GM12878 (cell line): ENCODE measurements at regions not wholly inside any gene's neighbourhood (a gene's known extent, or its start where the extent isn't known, plus 50 kb on each side); places are given as distances from the start of the nearest gene placed in this dataset.

Experiments used
- ATAC-seq: fragments of 200-7000 bp; cut with Tn5 transposase; 3 replicates; pipeline ENCODE4 v1.9.1; 2020; ENCODE audit warnings: mild to moderate bottlenecking, moderate library complexity
- BruUV-seq: library from RNA; stranded (reverse); fragments of 400-500 nt; replicated peaks from 2 replicates; lab custom pipeline; 2021; lab: Mats Ljungman, UMichigan
- CTCF ChIA-PET: fragments of 300-600 bp; sonication (Branson Sonifier 250); formaldehyde crosslinking; extraction: SDS; loops from one replicate; lab custom pipeline; 2021; ENCODE audit warnings: inconsistent platforms; lab: Yijun Ruan, JAX
- POLR2A ChIA-PET: fragments of 350-600 bp; formaldehyde crosslinking; extraction: SDS; loops from one replicate; lab custom pipeline; 2021; ENCODE audit warnings: inconsistent platforms; lab: Charles Lee
- RAD21 ChIA-PET: fragments of 300-600 bp; sonication (Branson Sonifier 250); formaldehyde crosslinking; loops from one replicate; lab custom pipeline; 2023; ENCODE audit warnings: antibody characterized with exemption; ENCODE audit not compliant: unreplicated experiment; lab: Charles Lee
- SMC1A ChIA-PET: fragments of 300-600 bp; sonication (Branson Sonifier 250); formaldehyde crosslinking; loops from one replicate; lab custom pipeline; 2023; ENCODE audit not compliant: unreplicated experiment, uncharacterized antibody; lab: Charles Lee
- DNase-seq: peaks from one replicate; pipeline ENCODE4 v3.0.0-alpha.2; 2011; ENCODE audit warnings: low read depth, low spot score
- FAIRE-seq: peaks from 3 replicates; lab custom pipeline; 2011; peaks lifted over from hg19 to GRCh38; lab: Jason Lieb, UNC
- H2AFZ ChIP-seq: 2 replicates; pipeline ENCODE4 v1.6.0; 2011; ENCODE audit warnings: low read depth, low read length, control low read depth; ENCODE audit not compliant: control insufficient read depth
- H3K27ac ChIP-seq: 2 replicates; pipeline ENCODE4 v1.5.1; 2011; ENCODE audit warnings: control low read depth; ENCODE audit not compliant: control insufficient read depth, insufficient read depth
- H3K27me3 ChIP-seq, 2 experiments: replicated peaks in 1 of 2; 2 replicates each; pipeline versions ENCODE4 v1.6.0 to v1.6.1; 2011; ENCODE audit warnings: low read length in 1 of 2; ENCODE audit not compliant: control insufficient read depth in 2 of 2, insufficient read depth in 2 of 2
- H3K36me3 ChIP-seq, 2 experiments: 2 replicates each; pipeline ENCODE4 v1.5.1; 2011; ENCODE audit warnings: low read length in 1 of 2; ENCODE audit not compliant: control insufficient read depth in 2 of 2, insufficient read depth in 2 of 2
- H3K4me1 ChIP-seq: 2 replicates; pipeline ENCODE4 v1.6.1; 2011; ENCODE audit warnings: mild to moderate bottlenecking, low read length, moderate library complexity, mixed read lengths; ENCODE audit not compliant: control insufficient read depth, insufficient read depth
- H3K4me2 ChIP-seq: 2 replicates; pipeline ENCODE4 v1.6.0; 2011; ENCODE audit warnings: control low read depth; ENCODE audit not compliant: control insufficient read depth, insufficient read depth
- H3K4me3 ChIP-seq: fragments of 200-600 bp; sonication (generic); 2 replicates; pipeline ENCODE4 v1.5.1; 2016
- H3K79me2 ChIP-seq: 2 replicates; pipeline ENCODE4 v1.6.0; 2011; ENCODE audit warnings: low read length; ENCODE audit not compliant: control insufficient read depth, insufficient read depth
- H3K9ac ChIP-seq: 2 replicates; pipeline ENCODE4 v1.8.0; 2011; ENCODE audit warnings: low read length, control low read depth, mixed read lengths; ENCODE audit not compliant: control insufficient read depth, insufficient read depth
- H3K9me3 ChIP-seq: replicated peaks from 3 replicates; pipeline ENCODE4 v1.5.1; 2011; ENCODE audit warnings: mild to moderate bottlenecking, low read length; ENCODE audit not compliant: control insufficient read depth, insufficient read depth
- H4K20me1 ChIP-seq: 2 replicates; pipeline ENCODE4 v1.6.0; 2011; ENCODE audit not compliant: control insufficient read depth, insufficient read depth
- ATF3 ChIP-seq: IDR thresholded peaks from 2 replicates; pipeline ENCODE4 v1.6.1; 2011; ENCODE audit warnings: low read depth, mild to moderate bottlenecking, low read length, moderate library complexity, borderline replicate concordance; ENCODE audit errors: extremely low read depth
- IKZF2 ChIP-seq, 2 experiments: fragments of 450-650 bp; IDR thresholded peaks; 2 replicates each; pipeline ENCODE4 v1.6.1; 2017; ENCODE audit warnings: mild to moderate bottlenecking in 2 of 2, moderate library complexity in 2 of 2
- IRF4 ChIP-seq: IDR thresholded peaks from 2 replicates; pipeline ENCODE4 v1.6.1; 2011; ENCODE audit warnings: low read depth, low read length
- LARP7 ChIP-seq: fragments of 450-650 bp; IDR thresholded peaks from 2 replicates; pipeline ENCODE4 v1.6.1; 2017; ENCODE audit warnings: mild to moderate bottlenecking
- NFXL1 ChIP-seq: fragments of 450-650 bp; IDR thresholded peaks from 2 replicates; pipeline ENCODE4 v1.6.1; 2017; ENCODE audit warnings: antibody characterized with exemption, mild to moderate bottlenecking, borderline replicate concordance
- NFYA ChIP-seq: IDR thresholded peaks from 2 replicates; pipeline ENCODE4 v1.6.1; 2011; ENCODE audit warnings: low read depth, mild to moderate bottlenecking, low read length, improper control_type of control experiment, borderline replicate concordance
- PAX5 ChIP-seq: IDR thresholded peaks from 2 replicates; pipeline ENCODE4 v1.6.1; 2011; ENCODE audit warnings: low read depth, low read length, borderline replicate concordance
- PAX8 ChIP-seq: fragments of 450-650 bp; IDR thresholded peaks from 2 replicates; pipeline ENCODE4 v1.6.1; 2017; ENCODE audit warnings: mild to moderate bottlenecking, moderate library complexity
- SMARCA5 ChIP-seq: fragments of 450-650 bp; IDR thresholded peaks from 2 replicates; pipeline ENCODE4 v1.6.1; 2017; ENCODE audit warnings: mild to moderate bottlenecking
- ZBTB11 ChIP-seq: fragments of 450-650 bp; formaldehyde crosslinking; IDR thresholded peaks from 2 replicates; pipeline ENCODE4 v1.5.0; 2022; ENCODE audit warnings: mild to moderate bottlenecking, missing genetic modification characterization
- ZNF384 ChIP-seq: IDR thresholded peaks from 2 replicates; pipeline ENCODE4 v1.6.1; 2012; ENCODE audit warnings: low read depth, mild to moderate bottlenecking, low read length, improper control_type of control experiment, borderline replicate concordance
- ZNF687 ChIP-seq: fragments of 450-650 bp; IDR thresholded peaks from 2 replicates; pipeline ENCODE4 v1.6.1; 2017; ENCODE audit warnings: mild to moderate bottlenecking, moderate library complexity
- WGBS: methylation state at CpG from one replicate; pipeline ENCODE4 v1.1.6; 2016; ENCODE audit warnings: low lambda C conversion rate; ENCODE audit not compliant: insufficient replicate concordance, insufficient coverage; ENCODE audit errors: missing lambda C conversion rate; 5-methylcytosine and 5-hydroxymethylcytosine counted together
- in situ Hi-C: fragments of 300-500 bp; cut with MboI; formaldehyde crosslinking; loops from 9 replicates; pipeline ENCODE4 v1.14.3; 2018; ENCODE audit warnings: mixed read lengths
- intact Hi-C: fragments of 100-400 bp; cut with micrococcal nuclease; formaldehyde crosslinking; loops from one replicate; pipeline ENCODE4 v1.14.2; 2022; ENCODE audit not compliant: unreplicated experiment

GRCh38 chr13:108527844-108528243 lies 101.6 kb upstream of the MYO16 start:
- Histone ChIP-seq H3K79me2 (no peaks in the 10 kb centered on the region), H3K27me3 (no peaks in the 10 kb centered on the region), H3K9me3 (no peaks in the 10 kb centered on the region), H3K27ac (no peak overlapping the region), H3K4me3 (no peak overlapping the region), H4K20me1 (no peaks in the 10 kb centered on the region), H3K4me2 (no peak overlapping the region), H2AFZ (no peak overlapping the region), H3K36me3 (no peaks in the 10 kb centered on the region), H3K4me1 (no peaks in the 10 kb centered on the region), H3K9ac (no peak overlapping the region)
- SMC1A ChIA-PET, result interaction anchor here (1.1 to 1.3 kb wide), 2 partner anchors 12 to 45 kb away, joined by 3 read pairs; no protein-coding TSS in a partner anchor
- TF ChIP-seq NFXL1 (no peak), IKZF2 (IDR thresholded peaks at IDR 0.05) (no peak), ZBTB11 (CRISPR knock-in tag) (no peak), ZNF687 (no peak), PAX5 (no peak), IRF4 (no peak), PAX8 (no peak), ZNF384 (no peak), LARP7 (no peak), ATF3 (no peak), SMARCA5 (no peak), NFYA (no peak)
- no peak for FAIRE-seq
- in situ Hi-C loops, result no loop called here
- DNase-seq, result no peak
- ATAC-seq, result no peak
- POLR2A ChIA-PET, result no interaction called here
- intact Hi-C loops, result no loop called here
- no TSS peak for BruUV-seq
- 0% methylated on average over 1 of the region's 1 CpG for WGBS
- CTCF ChIA-PET, result interaction anchor here (0.9 to 1.2 kb wide), 2 partner anchors 20 to 25 kb away, joined by 3 to 6 read pairs; no protein-coding TSS in a partner anchor
- RAD21 ChIA-PET, result no interaction called here
